Posterior cingulate gyrus (tissue), 11 donors: ENCODE measurements at regions not wholly inside any gene's neighbourhood (a gene's known extent, or its start where the extent isn't known, plus 50 kb on each side); places are given as distances from the start of the nearest gene placed in this dataset.

ENCODE experiments used
- DNase-seq, 10 donors: peaks; one replicate each; pipeline versions ENCODE4 v3.0.0 to v3.0.0-alpha.2; 2020 to 2021; ENCODE audit warnings: mixed read lengths in 3 of 10
- intact Hi-C: fragments of 100-400 bp; cut with DNase I; formaldehyde crosslinking; loops from one replicate; pipeline ENCODE4 v1.15.1; 2023

DNA sequence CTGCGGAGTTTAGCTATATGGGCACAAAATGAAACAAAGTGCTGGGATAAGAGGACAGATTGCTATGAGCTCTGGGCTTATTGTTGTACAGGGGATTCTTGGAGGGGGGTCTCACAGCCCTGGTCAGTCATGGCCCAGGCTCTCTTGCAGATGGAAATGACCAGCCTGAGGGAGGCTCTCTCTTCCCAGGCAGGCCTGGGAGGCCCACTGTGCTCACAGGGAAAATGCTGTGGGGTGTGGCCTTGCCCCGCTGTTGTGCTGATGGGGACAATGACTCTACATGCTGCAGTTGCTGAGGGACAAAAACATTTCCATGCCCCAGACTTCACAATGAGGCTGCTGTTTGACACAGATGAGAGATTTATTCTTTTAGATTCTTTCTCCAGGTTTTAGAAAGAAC is 202.2 kb downstream of the KLF13 start:
- intact Hi-C loops = no loop called here

DNA sequence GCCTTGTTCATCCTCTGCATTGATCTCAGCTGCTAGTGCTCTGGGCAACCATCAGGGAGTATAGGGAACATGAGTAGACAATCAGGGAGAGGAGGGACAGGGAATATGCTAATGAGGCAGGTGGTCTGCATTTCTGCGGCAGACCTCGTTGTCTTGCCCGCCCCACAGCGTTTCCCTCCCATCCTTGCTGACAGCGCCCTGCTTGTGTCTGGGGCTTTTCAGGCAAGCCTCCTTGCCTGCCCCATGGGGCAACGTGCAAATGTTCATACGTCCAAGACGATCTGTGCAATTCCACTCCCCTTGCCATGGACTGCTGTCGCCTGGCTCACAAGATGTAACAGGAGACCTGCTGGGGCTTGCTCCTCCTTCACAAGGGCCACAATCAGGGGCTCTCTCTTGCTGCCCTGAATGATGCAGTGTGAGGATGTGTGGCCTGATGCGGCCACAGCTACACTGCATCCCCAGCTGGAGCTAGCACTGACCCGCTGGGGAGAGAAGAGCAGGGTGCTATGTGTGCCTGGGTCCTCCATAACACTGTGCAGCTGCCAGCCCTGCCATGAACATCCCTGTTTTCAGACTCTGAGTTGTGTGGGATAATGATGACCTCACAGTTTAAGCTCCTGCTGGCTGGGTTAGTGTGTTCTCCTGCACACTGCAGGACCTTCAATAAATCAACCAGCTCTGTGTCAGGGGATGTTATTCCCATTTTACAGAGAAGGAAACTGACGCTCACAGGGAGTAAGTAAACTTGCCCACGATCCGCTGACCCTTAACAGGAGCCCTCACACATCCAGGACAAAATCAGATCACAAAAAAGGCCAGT is 211.3 kb downstream of the KLF13 start:
- intact Hi-C loops = no loop called here
- no peak for DNase-seq

More for the DNA sequence above, 202.2 kb downstream of the KLF13 start:
- peak in 4 of 10 donors; percentile 17 to 92 (median 47) for DNase-seq

DNA sequence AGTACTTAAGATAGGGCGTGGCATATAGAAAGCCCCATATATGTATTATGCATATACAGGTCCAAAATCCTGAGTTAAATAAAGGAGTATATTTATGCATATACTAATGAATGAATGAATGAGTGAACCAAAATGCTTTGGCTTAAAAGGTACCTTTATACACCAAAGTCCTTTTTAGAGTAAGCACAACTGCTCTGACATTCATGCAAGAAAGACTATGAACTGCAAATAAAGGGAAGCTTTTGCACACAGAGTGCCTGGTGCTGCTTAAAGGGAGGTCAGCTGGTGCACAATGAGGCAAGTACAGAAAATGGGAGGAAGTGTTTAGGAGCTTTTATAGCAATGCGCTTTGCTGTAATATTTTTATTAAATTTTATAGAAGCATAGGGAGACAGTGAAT is 214.0 kb downstream of the KLF13 start:
- DNase-seq = no peak
- intact Hi-C loops = no loop called here

DNA sequence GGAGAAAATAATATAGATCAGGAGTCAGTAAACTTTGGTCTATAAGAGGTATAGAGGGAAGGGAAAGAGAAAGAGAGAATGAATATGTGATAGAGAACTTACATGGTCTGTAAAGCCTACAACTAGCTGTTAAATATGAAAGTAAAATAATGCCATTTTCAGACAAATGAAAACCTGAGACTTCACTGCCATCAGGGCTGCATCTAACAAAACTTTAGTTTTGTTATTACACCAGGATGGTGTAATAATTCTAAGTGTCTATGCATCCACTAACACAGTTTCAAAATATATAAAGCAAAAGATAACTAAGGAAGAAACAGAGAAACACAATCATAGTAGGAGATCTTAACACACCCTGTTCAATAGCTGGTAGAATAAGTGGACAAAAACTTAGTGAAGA is 217.7 kb downstream of the KLF13 start:
- intact Hi-C loops = no loop called here
- DNase-seq = no peak

DNA sequence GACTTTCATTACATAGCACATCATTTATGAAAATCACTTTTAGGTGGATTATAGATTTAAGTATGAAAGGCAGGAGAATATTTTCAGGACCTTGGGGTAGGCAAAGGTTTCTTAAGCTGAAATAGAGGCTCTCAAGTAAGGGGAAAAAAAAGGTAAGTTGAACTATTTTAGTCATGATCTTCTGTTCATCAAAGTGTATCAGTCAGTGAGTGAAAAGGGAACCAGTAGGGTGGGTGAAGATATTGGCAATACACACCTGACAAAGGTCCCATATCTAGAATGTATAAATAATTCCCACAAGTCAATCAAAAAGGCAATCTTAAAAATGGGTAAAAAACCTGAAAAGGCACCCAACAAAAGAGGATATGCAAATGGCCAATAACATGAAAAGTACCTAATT is 218.6 kb downstream of the KLF13 start:
- intact Hi-C loops = no loop called here
- DNase-seq = no peak

DNA sequence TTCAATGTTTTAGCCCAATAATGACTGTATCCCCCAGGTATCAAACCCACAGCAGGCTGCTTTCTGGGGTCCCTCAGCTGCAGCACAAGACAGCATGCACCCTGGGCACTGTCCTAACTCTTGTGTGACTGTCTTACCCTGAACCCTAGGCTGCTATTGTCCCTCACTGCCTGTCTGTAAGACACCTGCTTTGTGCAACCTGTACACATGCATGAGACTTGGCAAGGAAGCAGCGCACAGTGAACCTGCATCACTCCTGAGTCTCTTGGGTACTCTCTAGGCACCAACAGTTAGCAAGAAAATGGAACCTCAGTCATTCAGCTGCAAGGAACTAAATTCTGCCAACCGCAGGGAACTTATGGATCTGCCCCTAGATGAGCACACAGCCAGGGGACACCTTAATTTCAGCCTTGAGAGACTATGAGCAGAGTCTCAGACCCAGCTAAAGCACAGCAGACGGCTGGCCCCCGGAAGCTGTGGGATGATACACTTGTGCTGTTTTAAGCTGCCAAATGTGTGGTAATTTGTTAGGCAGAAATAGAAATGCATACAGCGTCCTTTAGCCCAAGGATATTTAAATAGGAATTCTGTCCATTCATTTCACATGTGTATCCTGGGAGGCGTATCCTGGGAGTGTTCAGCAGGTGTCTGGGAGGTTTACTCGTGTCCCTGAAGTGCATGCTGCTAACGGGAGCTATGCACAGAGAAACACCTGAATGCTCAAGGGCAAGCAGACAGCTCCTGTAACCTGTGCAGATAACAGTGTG is 223.8 kb downstream of the KLF13 start:
- peak in 6 of 10 donors; percentile 19 to 90 (median 76) for DNase-seq
- intact Hi-C loops = no loop called here

DNA sequence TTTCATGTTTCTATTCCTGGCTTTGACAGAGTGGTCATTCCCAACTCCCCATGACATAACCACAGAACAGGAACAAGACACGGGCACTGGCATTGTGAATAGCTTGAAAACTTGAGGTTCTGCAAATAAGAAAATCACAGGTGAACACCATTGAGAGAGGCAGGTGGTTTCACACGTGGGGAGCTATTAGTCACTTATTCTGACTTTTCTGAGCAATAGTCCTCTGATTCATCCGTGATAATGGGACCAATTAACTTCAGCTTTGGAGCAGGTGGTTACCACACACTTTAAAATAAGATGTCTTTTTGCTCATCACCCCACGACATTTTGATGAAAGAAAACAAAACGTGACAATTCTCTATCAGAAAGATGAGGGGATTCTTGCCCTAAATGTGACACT is 224.7 kb downstream of the KLF13 start:
- intact Hi-C loops = no loop called here
- DNase-seq = no peak

DNA sequence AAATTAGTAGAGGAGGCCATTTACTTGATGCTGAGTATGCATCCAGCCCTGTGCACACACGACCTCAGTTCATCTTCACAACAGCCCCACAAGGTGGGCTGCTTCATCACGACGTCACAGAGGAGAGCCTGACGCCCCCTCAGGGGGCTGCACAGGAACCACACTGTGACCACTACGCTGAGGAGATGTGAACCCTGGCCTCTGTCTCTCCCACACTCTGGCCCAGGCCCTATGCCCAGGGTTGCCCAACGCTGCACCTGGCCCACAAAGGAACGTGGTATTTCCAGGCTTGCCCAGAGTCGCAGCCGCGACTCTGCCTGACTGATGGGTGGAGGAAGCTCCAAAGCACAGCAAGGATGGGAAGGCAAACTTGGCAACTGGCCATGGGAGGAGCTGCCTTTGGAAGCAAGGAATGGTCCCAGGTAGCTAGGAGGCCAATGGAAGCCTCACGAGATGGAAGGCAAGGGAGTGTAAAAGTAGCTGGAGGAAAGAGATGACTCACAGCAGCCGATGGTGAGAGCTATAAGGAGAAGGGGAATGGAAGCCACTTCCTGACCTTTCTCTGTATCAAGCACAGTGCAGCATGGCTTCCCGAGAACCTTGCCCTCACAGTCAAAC is 226.0 kb downstream of the KLF13 start:
- intact Hi-C loops = no loop called here
- DNase-seq = peak in 1 of 10 donors; percentile 71

DNA sequence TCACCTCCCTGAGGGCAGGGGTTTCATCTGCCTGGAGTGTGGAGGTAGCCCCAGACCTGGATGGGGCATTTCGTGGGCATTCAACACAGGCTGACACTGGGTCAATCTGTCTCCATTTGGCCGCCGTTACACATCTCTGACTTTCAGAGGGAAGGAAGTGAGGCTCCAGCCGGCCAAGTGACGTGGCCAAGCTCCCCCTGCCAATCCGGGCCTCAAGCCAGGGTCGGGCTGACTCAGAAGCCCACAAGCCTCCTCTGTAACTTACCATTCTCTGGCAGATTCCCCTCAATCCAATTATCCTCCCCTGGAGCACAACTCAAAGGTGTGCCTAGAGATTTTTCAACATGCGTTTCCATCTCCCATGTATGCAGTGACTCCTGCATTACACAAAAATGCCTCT is 227.6 kb downstream of the KLF13 start:
- intact Hi-C loops = no loop called here
- peak in 7 of 10 donors; percentile 16 to 91 (median 53) for DNase-seq

DNA sequence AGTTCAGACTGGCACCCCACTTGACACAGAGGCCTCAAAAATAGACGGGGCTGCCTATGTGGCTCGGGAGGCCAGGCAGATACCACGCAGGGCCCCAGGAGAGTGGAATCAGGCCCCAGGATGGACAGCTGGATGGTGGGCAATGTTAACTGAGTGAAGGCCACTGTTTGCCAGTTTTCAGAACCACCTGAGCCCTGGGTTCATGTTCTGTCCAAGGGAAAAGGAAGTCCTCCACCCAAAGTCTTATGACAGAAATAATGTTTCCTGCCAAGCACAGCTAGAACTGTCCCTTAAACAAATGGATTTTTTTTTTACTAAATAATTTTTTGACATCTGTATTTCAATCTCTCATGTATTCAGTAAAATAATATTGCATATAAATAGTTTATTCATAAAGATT is 228.4 kb downstream of the KLF13 start:
- intact Hi-C loops = no loop called here
- DNase-seq = no peak

DNA sequence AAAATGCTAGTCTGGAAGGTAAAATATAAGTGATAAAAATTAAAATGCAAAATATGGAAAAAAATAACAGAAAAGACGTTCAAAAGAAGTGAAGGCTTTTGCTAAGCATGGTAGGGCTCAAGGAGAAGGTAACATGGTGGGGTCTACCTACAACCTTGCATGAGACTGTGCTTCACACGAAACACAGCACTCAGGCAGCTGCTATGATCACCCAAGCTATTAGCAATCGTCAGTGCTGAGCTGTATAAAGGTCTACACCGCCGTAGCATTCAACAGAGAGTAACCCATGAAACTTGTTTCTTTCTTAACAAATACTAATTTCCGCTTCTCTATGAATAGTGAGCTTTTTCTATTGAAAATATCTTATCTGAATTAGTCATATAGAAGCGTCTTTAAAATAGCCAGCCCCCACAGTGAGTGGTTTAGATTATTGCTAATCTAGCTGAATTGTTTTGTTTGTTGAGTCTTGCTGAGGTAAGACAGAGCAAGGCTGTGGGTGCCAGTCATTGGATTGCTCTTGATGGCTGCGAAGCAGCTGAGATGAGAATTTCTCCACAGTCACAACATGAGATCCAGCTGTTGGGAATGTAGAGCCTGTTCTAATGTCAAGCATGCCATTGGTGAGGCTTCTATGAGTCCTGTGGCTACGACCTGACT is 230.0 kb downstream of the KLF13 start:
- no peak for DNase-seq
- intact Hi-C loops = no loop called here

DNA sequence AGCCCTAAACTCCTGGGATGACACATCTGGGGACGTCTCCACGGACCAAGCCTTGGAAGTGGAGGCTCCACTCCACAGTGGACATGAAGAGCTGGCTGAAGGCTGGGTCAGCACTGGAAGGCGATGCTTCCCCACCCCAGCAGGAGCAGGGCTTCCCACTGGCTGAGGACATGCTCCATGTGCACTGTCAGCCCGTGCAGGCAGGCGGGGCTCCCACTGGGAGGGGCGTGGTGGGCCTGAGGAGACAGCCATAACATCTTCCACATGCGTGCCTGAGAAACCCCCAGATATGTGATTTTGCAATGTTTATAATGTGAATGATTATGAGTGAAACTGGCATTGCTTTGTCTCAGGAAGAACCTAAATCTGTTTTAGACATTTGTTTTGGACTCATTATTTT is 231.3 kb downstream of the KLF13 start:
- intact Hi-C loops = no loop called here
- peak in 1 of 10 donors; percentile 62 for DNase-seq

DNA sequence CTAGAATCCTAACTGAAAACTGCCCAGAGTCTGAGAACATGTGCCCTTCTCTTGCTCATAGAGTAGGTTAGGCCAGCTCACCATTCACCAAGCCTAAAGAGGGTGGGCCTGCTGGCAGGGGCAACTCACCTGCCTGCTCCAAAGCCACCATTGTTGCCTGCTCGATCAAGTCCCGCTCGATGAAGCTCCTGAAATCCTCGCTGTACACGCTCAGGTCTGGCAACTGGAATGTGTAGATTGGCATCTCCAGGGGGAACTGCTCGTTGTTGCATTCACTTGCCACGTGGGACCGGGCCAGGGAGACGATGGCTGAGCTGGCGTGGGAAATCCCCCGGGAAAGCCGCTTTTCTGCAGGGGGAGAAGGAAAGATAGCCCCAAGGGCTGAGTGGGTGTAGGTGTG is 232.2 kb downstream of the KLF13 start:
- intact Hi-C loops = no loop called here
- DNase-seq = no peak

DNA sequence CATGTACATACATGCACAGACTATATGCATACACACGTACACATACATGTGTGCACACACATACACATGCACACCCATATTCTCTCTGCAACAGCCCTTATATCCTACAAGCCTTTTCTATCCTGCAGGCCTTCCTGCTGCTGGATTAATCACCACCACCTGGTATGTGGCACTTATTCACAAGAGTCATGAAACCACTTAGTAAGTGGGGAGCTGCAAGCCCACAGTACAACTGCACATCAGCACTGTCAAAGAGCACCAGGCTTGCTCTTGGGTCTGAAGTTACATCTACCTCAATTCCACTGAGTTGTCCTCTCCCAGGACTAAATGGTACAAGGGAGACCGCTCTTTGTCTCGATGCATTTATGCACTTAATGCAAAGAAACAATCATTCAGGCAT is 233.2 kb downstream of the KLF13 start:
- intact Hi-C loops = no loop called here
- DNase-seq = no peak

DNA sequence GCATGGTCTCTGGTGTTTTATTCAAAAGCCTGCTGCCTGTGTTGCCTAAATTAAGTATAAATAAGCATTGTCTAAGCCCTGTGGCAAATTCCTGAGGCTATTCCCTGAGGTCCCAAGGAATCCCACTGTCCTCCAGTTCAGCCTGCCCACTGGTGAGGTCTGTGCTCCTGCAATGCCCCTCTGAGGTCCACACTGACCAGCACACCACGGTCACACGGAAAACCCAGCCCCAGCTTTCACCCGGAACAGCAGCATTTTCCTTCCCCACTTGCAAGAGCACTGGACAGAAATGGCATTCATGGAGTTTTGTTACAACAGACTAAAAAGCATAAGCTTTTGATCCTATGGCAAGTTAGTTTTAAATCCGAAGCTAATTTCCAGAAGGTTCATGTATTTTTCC is 234.0 kb downstream of the KLF13 start:
- DNase-seq = peak in 1 of 10 donors; percentile 62
- intact Hi-C loops = no loop called here

DNA sequence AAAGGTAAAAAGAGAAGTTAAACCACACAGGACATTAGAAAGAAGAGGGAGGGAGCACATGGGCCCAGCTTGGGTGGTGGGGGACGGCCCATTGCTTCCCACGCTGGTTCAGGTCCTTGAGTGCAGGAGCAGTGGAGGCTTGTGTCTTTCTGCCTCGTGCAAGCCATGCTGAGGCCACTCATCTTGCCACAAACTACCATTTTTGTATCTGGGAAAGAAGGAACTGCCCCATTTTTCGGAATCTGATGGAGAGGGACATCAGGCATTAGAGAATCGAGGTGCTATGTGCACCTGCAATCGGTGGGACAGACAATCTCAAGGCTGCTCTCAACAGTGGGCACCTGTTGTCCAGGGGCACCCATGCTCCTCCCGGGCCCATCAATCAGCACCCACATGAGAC is 234.5 kb downstream of the KLF13 start:
- intact Hi-C loops = no loop called here
- no peak for DNase-seq

DNA sequence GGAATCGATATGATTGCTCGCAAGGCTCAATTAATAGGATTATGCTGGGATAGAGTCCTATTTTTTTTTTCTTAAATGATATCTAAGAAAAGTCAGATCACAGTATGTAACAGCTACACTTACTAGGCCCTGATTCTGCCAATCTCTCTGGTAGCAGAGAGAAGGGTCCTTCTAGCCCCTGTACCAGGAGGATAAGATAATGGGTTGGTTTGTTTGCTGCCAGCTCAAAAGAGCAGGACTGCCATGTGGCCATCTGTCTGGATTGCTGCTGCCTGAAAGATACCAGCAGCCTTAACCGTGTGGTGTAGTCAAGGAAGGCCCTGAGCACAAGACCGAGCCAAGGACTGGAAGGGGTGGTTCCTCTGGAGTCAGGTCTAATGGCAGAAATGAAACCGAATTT is 236.4 kb downstream of the KLF13 start:
- no peak for DNase-seq
- intact Hi-C loops = no loop called here

DNA sequence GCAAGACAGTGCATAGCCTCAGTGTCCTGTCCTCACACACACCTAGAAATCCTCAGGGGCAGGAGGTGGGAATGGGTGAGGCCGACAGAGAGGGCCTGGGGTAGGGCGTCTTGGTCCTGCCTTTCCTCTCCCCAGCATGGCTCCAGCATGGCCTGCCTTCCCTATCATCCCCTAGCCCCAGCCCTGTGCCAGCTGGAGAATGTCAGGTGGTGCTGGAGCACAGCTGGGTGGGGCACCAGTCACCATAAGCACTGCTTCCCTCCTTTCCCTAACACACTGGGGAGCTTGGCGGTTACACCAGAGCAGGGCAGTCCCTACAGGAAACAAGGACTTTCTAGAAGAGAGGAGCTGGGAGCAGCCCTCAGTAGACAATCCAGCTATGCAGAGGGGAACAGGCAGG is 236.8 kb downstream of the KLF13 start:
- intact Hi-C loops = no loop called here
- no peak for DNase-seq

DNA sequence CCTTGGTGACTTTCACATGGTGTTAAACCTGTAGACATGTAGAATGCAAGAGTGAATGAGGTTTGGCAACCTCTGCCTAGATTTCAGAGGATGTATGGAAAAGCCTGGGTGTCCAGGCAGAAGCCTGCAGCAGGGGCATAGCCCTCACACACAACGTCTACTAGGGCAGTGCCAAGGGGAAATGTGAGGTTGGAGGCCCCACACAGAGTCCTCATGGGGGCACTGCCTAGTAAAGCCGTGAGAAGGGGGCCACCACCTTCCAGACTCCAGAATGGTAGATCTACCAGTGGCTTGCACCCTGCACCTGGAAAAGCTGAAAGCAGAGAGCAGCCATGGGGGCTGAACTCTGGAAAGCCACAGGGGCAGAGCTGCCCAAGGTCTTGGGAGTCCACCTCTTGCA is 241.2 kb downstream of the KLF13 start:
- DNase-seq = no peak
- intact Hi-C loops = no loop called here

DNA sequence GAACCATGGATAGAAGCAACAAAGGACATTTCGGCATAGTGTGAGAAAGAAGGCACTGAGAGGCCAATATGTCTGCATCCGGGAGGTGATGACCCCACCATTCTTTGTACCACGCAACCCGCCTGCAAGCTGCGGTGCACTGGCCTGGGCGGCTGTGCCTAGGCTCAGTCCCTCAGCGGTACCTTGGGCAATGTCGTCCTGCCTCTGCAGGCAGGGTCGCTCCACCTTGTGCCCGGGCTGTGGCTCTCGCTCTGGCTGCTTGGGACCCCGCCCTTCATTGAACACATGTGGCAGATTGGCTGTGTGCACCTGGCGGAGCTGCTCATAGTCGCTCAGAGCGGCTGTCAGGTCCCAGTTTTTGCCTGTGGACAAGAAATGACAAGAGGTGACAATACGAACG is 243.2 kb downstream of the KLF13 start:
- intact Hi-C loops = loop anchor here (10.0 kb wide), 1 partner anchor 405 kb away; no protein-coding TSS in a partner anchor
- DNase-seq = no peak

DNA sequence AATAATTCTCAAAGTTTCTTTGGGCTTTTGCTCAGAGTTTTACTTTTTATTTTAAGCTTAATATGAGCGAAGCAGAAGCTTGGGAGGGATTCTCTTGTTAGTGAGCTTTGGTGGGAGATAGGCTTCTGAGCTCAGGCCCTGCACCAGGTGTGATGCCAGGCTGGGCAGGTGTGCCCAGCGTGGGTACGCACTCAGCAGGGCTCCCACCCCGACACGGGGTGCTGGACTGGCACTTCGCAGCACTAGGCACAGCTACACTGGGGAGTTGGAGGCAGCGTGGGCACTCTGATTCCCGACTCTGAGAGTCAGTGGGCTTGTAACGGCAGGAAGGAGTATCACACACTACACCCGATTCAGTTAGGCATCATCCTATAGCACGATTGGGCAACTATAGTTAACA is 244.0 kb downstream of the KLF13 start:
- DNase-seq = no peak
- intact Hi-C loops = loop anchor here (10.0 kb wide), 1 partner anchor 404 kb away; no protein-coding TSS in a partner anchor
